ENCODE measurements at regions not wholly inside any gene's neighbourhood (a gene's known extent, or its start where the extent isn't known, plus 50 kb on each side); places are given as distances from the start of the nearest gene placed in this dataset.

DNA sequence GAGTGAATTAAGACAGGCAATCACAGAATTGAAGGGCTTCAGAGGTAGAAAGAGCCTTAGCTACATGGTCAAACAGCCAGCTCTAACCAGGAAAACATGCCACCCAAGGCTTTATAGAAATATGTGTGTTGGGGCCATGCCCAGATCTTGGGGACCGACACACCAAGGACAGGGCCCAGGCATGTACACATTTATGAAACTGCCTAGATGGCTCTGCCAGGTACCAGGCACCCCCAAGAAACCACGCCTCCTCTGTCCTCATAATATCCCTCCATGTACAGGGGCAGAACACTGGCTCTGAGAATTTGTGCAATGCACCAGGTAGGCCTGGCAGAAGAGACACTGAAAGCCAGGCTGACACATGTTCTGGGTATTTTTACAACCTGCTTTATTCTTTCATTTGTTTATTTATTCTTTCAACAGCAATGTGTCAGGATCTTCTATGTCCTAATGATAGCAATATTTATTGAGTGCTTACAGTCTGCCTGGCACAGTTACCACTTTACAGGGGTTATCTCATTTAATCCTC, 137.9 kb upstream of the LSM14A start:
- TF ChIP-seq, protein P1, sequence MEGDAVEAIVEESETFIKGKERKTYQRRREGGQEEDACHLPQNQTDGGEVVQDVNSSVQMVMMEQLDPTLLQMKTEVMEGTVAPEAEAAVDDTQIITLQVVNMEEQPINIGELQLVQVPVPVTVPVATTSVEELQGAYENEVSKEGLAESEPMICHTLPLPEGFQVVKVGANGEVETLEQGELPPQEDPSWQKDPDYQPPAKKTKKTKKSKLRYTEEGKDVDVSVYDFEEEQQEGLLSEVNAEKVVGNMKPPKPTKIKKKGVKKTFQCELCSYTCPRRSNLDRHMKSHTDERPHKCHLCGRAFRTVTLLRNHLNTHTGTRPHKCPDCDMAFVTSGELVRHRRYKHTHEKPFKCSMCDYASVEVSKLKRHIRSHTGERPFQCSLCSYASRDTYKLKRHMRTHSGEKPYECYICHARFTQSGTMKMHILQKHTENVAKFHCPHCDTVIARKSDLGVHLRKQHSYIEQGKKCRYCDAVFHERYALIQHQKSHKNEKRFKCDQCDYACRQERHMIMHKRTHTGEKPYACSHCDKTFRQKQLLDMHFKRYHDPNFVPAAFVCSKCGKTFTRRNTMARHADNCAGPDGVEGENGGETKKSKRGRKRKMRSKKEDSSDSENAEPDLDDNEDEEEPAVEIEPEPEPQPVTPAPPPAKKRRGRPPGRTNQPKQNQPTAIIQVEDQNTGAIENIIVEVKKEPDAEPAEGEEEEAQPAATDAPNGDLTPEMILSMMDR (conservative IDR thresholded peaks at IDR 0.05) = no peak
- TF ChIP-seq EZH2 (IDR thresholded peaks at IDR 0.05; ENCODE audit: low read depth) = no peak
